PC-3 (cell line): ENCODE measurements at regions not wholly inside any gene's neighbourhood (a gene's known extent, or its start where the extent isn't known, plus 50 kb on each side); places are given as distances from the start of the nearest gene placed in this dataset.

Experiments used
- CTCF ChIP-seq: fragments of 300-600 bp; sonication (generic); conservative IDR thresholded peaks from 2 replicates; pipeline ENCODE4 v1.5.1; 2017; ENCODE audit warnings: antibody characterized with exemption, low read depth, mild to moderate bottlenecking, low read length
- EZH2phosphoT487 ChIP-seq: fragments of 300-600 bp; sonication (generic); IDR thresholded peaks from 2 replicates; pipeline ENCODE4 v1.6.1; 2018; ENCODE audit warnings: mild to moderate bottlenecking, antibody characterized with exemption, low read length, borderline replicate concordance

GRCh38 chr2:160582081-160582480 is 88.5 kb upstream of the RBMS1 start:
- TF ChIP-seq EZH2phosphoT487 (no peak), CTCF (no peak)
